8988T (cell line): ENCODE measurements at regions not wholly inside any gene's neighbourhood (a gene's known extent, or its start where the extent isn't known, plus 50 kb on each side); places are given as distances from the start of the nearest gene placed in this dataset.

ENCODE experiments used
- DNase-seq: peaks from one replicate; pipeline ENCODE4 v3.0.0; 2011

- DNase-seq, result no peak
Observed at GRCh38 chr6:33921745-33922144, 117.9 kb upstream of the MLN start.

DNA sequence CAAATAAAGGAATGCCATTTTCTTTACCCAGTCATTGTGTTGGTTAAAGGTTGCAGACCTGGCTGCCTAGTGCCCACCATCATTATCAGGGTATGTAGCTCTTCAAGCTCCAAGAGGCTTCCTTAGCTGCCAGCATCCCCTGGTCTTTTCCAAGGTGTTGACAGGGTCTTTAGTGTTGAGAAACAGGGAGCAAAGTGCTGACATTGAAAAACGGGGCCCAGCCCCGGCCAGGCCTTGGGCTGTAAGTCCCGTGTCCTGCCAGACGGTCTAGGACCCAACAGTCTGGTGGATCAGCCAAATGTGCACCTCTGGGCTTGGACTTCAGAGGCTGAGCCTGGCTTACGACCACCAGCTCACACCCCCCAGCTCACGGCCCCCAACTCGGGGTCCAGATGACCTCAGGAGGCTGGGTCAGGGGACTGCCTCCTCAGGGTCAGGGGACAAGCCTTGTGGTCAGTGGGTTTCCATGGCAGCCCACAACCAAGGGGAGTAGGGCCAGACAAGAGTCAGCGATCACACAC lies 114.4 kb upstream of the MLN start:
- DNase-seq, result no peak

- no peak for DNase-seq
Observed at GRCh38 chr6:33915134-33915533, 111.3 kb upstream of the MLN start.

GRCh38 chr6:33914645-33915044 lies 110.8 kb upstream of the MLN start:
- no peak for DNase-seq

DNA sequence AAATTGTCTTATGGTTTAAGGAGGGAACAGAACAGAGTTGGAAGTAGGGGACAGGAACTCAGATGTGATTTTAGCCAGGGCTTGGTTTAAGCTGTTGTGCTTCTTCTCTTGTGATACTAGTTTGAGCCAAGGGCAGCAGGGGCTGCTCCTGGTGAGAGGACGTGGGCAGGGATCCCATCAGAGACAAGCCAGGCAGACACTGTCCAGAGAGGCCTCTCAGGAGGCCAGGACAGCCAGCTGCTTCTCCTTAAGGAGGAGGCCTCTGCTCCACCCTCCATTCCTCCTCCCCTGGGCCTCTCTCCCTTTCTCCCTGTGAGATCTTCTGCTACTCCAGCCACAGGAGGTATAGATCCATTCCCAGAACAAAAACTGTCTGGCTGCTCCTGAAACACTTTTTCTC lies 108.4 kb upstream of the MLN start:
- DNase-seq, result no peak

DNA sequence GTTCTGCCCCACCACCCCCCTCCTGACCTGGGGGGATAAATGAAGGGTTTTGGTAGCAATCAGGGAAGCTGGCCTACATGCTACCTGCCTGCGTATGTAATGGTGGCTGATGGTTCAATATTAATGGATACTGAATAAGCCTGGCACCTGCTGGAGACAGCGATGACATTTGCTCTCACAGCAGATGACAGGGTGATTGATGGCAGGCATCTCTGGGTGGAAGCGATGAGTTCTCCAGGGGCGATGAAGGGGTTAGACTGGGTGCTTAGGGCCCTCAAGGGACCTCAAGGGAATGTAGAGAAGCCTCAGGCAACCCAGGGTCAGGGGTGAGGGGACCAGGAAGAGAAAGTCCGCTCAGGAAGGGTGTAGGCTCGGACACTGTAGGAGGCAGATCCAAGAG lies 107.7 kb upstream of the MLN start:
- DNase-seq, result no peak

DNA sequence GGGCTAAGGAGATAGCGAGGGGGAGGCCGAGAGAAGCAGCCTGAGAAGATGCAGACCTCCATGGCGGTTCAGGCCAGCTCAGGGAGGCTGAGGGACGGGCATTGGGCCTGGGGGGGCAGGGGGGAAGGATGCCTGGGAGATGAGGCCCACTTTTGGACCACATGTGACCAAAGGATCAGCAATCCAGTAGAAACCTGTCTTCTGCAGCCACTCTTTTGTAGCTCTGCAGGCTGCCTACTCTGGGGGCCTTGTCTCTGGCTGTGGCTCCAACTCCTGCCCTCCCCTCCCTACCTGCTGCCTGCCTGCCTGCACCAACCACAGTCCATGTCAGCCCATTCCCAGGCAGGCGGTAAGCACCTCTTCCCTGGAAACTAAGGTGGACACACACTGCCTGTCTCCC lies 106.8 kb upstream of the MLN start:
- no peak for DNase-seq

DNA sequence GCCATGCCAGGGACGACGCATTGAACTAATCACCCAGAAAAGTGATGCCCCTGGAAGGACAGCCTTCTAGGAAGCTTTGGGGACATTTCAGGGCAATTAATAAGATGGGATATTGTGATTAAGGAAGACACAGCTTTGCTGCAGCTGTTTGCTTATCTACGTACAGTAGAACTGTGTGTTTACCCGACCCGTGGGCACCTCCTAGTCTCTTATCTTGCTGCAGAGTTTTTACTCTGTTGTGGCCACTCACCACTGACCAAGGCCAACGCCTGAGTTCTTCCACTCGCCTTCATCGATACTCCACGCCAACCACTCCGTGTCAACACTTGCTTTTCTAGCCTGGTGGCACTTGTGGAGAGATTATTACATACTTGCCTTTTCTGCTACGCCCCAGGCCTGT lies 105.9 kb upstream of the MLN start:
- no peak for DNase-seq

DNA sequence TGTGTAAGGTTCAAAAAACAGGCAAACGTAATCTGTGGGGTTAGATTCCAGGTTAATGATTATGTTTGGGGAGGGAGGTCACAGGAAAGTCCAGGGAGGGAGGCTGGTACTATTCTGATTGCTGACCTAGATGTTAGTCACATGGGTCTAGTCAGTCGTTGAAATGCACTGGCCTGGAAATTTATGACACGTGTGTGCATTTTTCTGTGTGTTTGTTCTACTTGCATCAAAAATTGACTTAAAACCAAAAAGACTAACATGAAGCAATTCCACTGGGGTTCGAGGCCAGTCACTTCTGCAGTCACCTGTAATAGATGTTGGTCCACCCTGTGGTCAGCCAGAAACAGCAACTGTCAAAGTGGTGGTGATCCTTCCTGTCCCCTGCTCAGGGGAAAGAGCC lies 104.2 kb upstream of the MLN start:
- no peak for DNase-seq

DNA sequence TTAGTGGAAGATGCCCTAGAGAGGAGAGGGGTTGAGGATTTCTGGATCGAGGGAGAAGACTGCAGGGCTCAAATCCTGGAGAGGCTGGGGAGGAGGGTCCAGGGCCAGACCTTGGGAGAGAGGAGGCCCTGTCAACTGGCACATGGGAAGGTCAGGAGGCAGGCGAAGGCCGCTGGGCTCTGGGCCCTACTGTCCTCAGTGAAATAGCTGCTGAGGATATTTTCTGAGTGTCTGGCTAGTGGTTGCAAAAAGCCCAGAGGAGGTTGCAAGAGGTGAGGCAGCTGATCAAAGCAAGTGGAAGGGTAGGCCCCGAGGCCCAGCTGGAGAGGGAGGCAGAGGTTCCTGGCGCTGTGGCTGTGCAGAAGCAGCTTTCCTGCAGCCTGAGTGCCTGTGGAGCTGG lies 103.4 kb upstream of the MLN start:
- no peak for DNase-seq

DNA sequence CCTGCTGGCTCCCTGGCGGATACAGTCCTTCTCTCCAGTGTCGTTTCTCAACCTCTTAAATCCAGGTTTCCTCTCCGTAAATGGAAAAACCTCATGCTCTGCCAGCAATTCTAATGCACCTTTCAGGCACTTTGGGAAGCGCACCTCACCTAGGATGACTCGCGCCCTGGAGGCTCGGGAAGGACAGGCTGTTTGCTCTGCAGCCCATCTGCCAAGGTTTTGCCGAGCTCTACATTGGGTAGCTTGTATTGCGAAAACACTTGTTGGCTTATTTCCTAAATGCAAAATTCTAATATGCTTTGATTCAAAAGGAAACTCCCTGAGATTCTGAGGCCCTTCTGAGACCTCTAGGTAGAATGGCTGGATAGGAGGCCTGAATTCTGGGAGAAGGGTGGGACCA lies 102.6 kb upstream of the MLN start:
- no peak for DNase-seq

DNA sequence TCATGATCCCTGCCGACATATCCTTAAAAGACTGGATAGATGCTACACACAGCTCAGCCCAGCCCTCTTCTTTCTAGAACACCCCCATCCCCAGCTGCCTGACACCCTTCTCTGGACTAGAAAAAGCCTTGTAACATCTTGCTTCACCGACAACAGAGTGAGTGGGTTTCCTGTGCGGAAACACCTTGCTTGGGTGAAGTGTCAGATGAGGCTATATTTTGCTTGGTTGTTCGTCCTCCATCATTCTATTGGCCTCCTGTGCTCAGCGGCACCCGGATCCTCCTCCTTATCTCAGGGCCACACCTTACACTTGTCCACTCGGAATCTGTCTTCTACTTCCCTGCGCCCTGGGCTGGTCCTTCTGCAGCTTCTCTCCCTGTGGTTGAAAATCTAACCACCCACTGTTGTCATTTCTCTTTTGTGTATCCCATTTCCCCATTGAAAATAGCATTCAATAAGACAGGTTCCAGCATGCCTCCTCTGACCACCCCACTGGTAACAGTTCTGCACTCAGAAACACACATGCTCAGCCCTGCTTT lies 101.3 kb upstream of the MLN start:
- no peak for DNase-seq

DNA sequence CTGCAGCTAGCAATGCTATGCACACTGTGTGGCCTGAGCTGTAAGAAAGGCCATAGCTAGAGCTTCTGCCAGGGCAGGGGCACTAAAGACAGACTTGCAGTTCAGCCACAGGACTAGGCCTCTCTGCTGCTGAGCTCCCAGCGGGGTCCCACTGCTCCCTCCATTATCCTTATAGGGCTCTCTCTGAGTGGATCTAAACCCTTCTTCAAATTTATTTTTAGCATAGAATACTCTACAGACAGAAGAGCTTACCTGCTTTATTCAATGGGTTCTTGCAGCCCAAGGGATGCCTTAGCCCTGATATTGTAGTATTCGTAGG lies 100.9 kb upstream of the MLN start:
- no peak for DNase-seq

DNA sequence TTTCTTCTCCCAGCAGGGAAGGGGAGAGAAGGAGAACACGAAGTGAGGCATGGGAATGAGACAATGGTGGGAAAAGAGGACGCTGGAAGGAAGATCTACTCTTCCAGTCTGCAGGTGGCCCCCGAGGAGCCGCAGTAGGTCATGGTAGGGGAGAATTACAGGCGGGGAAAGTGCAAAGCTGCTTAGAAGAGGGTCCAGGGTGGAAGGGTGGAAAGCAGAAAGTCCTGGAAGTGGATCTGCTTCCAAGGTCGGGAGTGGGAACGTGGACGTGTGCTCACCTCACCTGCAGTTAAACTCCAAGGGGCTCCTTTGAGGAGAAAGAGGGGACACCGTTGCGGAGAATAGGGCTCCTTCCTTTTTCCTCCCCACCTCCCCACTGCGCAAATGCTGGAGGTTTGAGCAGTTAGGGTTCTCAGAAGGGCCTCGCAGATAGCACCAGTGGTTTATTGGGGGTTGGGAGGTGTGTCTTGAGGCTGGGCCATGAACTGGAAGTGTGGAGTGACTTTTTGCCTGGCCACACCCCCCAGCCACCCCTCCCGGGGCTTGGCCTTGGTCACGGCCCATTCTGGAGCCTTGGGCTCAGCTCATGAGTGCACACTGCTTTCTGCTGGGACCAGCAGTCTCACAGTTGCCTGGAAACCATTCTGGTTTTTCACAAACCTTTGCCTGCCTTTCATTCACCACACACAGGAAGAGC lies 100.4 kb upstream of the MLN start:
- DNase-seq, result no peak

DNA sequence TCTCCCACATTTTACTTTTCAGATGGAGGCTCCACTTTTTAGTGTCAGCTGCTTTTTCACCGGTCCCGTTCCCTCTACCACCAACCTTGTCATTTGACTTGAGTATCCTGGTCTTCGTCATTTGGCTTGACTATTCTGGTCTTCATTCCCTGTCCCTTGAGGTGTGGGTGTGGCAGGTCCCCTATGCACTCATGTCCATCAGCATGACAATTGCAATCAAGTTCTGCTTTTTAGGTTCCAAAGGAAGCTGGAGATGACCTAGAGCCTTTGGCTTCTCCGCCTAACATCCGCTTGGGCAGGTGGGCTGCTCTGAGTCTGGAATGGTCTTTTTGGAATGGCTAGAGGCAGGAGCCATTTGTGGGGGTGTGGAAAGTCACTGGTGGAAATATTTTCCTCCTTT lies 99.8 kb upstream of the MLN start:
- no peak for DNase-seq

DNA sequence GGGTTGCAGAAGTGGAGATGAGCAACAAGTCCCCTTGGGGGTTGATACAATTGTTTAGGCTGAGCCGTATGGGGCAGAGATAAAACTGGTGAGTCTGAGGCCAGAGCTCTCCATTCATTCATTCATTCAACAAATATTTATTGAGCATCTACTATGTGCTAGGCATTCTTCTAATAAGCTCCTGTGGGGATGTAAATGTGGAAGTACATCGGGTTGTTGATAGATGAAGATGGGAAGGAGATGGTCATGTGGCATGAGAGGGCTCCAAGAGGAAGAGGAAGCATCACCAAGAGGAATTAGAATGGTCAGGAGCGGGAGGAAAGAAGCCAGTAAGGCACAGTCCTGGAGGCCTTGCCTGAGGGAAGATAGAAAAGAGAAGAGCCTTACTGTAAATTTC lies 98.7 kb upstream of the MLN start:
- no peak for DNase-seq

DNA sequence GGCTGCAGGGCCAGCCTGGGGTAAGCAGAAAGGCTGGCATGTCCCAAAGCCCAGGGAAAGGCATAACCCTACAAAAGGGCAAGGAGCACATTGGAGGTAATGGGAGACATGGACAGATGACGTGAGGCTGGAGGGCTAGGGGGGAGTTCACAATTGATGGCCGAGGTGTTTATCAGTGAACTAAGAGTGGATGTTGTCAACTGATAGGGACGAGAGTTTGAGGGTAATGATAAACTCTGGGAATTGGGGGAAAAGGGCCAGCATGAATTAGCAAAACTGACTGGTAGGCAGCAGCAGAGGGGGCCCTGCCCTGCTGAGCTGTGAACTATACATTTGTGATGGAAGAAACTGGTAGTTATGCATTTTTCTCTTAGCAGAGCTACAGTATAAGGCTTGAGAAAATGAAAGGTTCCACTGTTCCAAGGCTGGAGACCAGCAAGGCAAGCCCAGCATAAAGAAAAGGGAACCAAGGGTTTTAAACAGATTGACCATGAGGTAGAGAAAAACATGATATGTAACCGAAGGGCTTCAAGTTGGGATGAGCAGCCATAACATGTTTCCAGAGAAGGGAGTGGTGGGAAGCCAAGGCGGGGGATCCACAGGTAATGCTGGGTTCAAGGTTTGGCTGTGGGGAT lies 98.1 kb upstream of the MLN start:
- DNase-seq, result no peak

DNA sequence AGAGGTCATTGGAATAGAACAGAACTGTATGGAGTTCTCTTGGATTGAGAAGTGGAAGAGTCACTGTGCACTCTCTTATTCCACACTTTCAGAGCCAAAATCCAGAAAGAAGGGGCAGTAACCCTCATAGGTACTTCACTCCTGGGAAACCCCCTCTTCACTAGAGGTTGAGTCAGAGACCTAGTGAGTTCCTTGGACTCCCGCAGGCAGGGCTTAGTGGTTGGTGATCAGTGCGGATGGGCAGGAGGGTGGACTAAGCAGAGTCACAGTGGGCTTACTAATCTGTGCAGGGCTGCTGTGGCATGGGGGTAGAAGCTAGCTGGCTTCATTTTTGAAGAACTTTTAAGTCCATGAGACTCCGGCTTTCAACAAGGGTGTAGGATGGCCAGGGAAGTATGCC lies 95.0 kb upstream of the MLN start:
- no peak for DNase-seq

GRCh38 chr6:33897189-33897780 lies 93.5 kb upstream of the MLN start:
- no peak for DNase-seq

DNA sequence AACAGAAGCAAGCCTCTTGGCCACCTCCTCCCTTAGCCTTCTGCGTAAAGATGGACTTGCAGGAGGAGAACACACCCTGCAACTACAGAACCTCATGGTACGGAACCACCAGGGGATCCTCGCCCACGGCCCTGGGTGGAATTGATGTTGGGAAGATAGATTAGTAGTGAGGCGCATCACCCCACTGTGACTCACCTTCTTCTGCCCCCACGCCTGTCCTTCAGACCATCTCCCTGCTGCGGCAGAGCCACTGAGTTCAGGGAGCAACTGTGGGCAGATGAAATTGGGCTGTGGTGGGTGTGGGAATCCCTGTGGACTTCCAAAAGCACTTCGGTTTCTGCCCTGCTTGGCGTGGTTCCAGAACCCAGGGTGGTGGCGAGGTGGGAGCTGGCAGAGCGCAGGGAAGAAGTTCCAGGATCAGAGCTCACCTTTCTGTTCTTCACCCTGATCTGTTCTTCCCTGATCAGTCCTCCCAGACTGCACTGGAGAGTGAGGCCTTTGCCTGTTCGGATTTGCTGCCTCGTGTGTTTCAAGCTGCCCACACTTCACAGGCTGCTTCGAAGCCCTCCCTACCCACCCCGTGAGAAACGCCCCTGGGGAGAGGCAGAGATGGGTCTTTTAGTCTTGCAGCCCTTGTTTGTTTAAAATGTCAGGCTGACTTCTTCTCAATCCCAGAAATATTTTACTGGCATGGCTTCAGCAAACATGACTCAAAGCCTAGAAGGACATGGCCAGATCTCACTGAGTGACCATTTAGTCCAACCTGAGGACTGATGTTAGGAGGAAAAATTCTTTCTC lies 92.8 kb upstream of the MLN start:
- DNase-seq, result no peak

GRCh38 chr6:33895988-33896387 lies 92.2 kb upstream of the MLN start:
- DNase-seq, result no peak

DNA sequence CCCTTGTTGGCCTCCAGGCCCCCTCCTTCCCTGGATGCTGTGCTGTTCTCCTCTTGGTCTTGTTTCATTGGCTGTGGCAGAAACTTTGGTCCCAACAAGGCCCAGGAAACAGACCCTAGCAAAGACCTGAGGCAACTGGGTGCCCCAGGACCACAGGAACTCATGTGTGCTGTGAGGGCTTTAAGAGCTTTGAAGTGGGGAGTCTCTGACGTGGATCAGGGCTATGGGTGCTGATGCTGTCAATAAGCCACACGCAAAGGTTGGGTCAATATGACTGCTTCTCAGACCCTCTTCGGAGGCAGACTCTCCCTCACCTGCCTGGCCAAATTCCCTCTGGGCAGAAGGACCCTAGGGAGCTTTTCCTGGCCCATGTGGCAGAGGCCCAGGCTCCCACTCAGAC lies 91.5 kb upstream of the MLN start:
- DNase-seq, result no peak

GRCh38 chr6:33894438-33894837 lies 90.6 kb upstream of the MLN start:
- DNase-seq, result no peak
